ENCODE measurements at regions not wholly inside any gene's neighbourhood (a gene's known extent, or its start where the extent isn't known, plus 50 kb on each side); places are given as distances from the start of the nearest gene placed in this dataset.

- no peak for TF ChIP-seq CTCF (IDR thresholded peaks at IDR 0.05)
- TF ChIP-seq POLR2A (IDR thresholded peaks at IDR 0.05) = no peak
- TF ChIP-seq POLR2AphosphoS5 (IDR thresholded peaks at IDR 0.05) = no peak
- no peaks in the 10 kb centered on the region for H3K27me3 ChIP-seq
Measured at GRCh38 chr2:4370422-4371090, 667.2 kb downstream of the DCDC2C start.

GRCh38 chr2:4381049-4381448, 677.7 kb downstream of the DCDC2C start:
- Histone ChIP-seq H3K36me3 (no peaks in the 10 kb centered on the region), H3K4me3 (no peak overlapping the region), H3K9me3 (peaks cover 0 to 3% of the 10 kb centered on the region in 2 donors), H3K27ac (no peak overlapping the region), H3K27me3 (no peaks in the 10 kb centered on the region), H3K4me1 (no peaks in the 10 kb centered on the region)
- intact Hi-C loops (cut with DNase I; ENCODE audit: low total_unique reads) = no loop called here
- DNase-seq (ENCODE audit: low spot score in 2 of 2) = no peak
- TF ChIP-seq CTCF (IDR thresholded peaks at IDR 0.05) = no peak
- no peak for TF ChIP-seq POLR2A (IDR thresholded peaks at IDR 0.05)
- no peak for TF ChIP-seq POLR2AphosphoS5 (IDR thresholded peaks at IDR 0.05)

More at GRCh38 chr2:4370422-4371090, 667.2 kb downstream of the DCDC2C start:
- Histone ChIP-seq H3K4me3 (no peak overlapping the region), H3K36me3 (no peaks in the 10 kb centered on the region), H3K4me1 (no peaks in the 10 kb centered on the region), H3K27ac (no peak overlapping the region), H3K9me3 (peaks cover 15 to 27% of the 10 kb centered on the region in 2 donors)
- intact Hi-C loops (cut with DNase I; ENCODE audit: low total_unique reads) = no loop called here
- no peak for DNase-seq (ENCODE audit: low spot score in 2 of 2)

- no peaks in the 10 kb centered on the region for H3K4me1 ChIP-seq
- no peaks in the 10 kb centered on the region for H3K36me3 ChIP-seq
- intact Hi-C loops (cut with DNase I; ENCODE audit: low total_unique reads) = no loop called here
- no peaks in the 10 kb centered on the region for H3K27me3 ChIP-seq
- TF ChIP-seq POLR2AphosphoS5 (IDR thresholded peaks at IDR 0.05) (no peak), POLR2A (IDR thresholded peaks at IDR 0.05) (no peak), CTCF (IDR thresholded peaks at IDR 0.05) (no peak)
- no peak for DNase-seq (ENCODE audit: low spot score in 2 of 2)
- no peak overlapping the region for H3K4me3 ChIP-seq
- H3K27ac ChIP-seq = no peak overlapping the region
- peaks cover 0 to 3% of the 10 kb centered on the region in 2 donors for H3K9me3 ChIP-seq
Measured at GRCh38 chr2:4381773-4382172, 678.4 kb downstream of the DCDC2C start.

- no peak overlapping the region for H3K4me3 ChIP-seq
- H3K27ac ChIP-seq = no peak overlapping the region
- TF ChIP-seq POLR2A (IDR thresholded peaks at IDR 0.05) (no peak), POLR2AphosphoS5 (IDR thresholded peaks at IDR 0.05) (no peak), CTCF (IDR thresholded peaks at IDR 0.05) (no peak)
- H3K9me3 ChIP-seq = peaks cover 11 to 23% of the 10 kb centered on the region in 2 donors
- intact Hi-C loops (cut with DNase I; ENCODE audit: low total_unique reads) = no loop called here
- no peaks in the 10 kb centered on the region for H3K4me1 ChIP-seq
- no peaks in the 10 kb centered on the region for H3K36me3 ChIP-seq
- DNase-seq (ENCODE audit: low spot score in 2 of 2) = no peak
- H3K27me3 ChIP-seq = no peaks in the 10 kb centered on the region
Measured at GRCh38 chr2:4391013-4391412, 687.6 kb downstream of the DCDC2C start.

- H3K4me3 ChIP-seq = no peak overlapping the region
- intact Hi-C loops (cut with DNase I; ENCODE audit: low total_unique reads) = no loop called here
- TF ChIP-seq POLR2AphosphoS5 (IDR thresholded peaks at IDR 0.05) = no peak
- no peak for TF ChIP-seq CTCF (IDR thresholded peaks at IDR 0.05)
Measured at GRCh38 chr2:4404363-4404762, 701.0 kb downstream of the DCDC2C start.

More at GRCh38 chr2:4404363-4404762, 701.0 kb downstream of the DCDC2C start:
- DNase-seq (ENCODE audit: low spot score in 2 of 2) = no peak
- Histone ChIP-seq H3K27ac (no peak overlapping the region), H3K9me3 (peaks cover 4 to 9% of the 10 kb centered on the region in 2 donors), H3K4me1 (no peaks in the 10 kb centered on the region), H3K27me3 (no peaks in the 10 kb centered on the region), H3K36me3 (no peaks in the 10 kb centered on the region)

All from breast epithelium (tissue), 4 donors.